ENCODE measurements at regions not wholly inside any gene's neighbourhood (a gene's known extent, or its start where the extent isn't known, plus 50 kb on each side); places are given as distances from the start of the nearest gene placed in this dataset.
"Not testable (repeated sequence)": the region's sequence is repeated elsewhere in the genome, so short reads cannot be mapped to it uniquely, and the experiment has no call there.

DNA sequence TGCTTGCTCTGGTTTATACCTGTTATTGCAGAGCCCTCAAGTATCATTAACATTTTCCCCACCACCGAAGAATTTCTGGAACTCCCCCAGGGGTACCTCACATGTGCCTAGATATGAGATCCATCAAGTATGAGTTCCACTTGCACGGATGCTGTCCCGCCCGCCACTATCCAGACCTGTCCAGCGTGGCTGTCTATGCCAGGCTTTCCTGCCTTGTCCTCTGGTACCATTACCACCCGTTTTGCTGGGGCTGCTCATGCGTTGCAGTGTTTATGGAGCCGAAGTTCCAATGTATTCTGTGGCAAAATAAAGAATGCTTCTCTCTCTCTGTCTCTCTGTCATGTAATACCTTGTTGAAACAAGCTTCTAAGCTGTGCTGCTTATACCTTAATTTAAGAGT is 543.5 kb upstream of the PTBP2 start:
- no peak for DNase-seq

DNA sequence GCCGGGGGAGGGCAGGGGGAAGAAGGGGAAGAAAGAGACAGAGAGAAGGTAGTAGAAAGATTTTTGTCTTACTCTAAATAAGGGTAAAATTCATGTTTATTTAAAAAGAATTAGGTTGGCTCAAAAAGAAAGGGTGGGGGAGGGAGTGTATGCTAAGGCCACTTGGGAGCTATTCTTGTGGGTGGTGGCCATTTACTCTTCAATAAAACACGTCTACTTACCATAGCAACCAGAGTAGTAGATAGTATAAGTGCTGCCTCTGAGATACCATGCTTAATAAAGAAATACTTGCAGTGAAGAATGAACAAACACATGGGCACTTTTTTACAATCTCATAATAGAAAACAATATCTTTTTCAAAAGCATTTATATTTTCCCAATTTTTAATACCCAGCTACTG is 538.1 kb upstream of the PTBP2 start:
- DNase-seq: no peak

DNA sequence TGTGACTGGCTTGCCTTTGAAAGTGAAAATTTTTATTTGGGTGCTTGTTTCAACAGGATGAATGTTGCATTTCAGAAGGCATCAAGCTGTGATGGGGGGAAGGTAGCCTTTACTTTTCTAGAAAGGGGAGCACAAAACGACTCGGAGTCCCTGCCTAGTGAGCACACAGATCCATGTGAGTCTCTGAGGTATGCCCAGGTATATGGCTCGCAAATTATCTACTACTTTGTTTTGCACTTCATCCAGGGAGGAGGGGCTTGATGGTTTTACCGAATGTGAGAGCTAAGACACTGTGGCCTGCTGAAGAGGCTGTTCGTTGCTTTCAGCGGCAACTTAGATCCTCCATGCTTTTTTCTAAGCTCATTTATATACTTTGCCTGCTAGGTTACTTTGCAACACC is 537.7 kb upstream of the PTBP2 start:
- no peak for DNase-seq

DNA sequence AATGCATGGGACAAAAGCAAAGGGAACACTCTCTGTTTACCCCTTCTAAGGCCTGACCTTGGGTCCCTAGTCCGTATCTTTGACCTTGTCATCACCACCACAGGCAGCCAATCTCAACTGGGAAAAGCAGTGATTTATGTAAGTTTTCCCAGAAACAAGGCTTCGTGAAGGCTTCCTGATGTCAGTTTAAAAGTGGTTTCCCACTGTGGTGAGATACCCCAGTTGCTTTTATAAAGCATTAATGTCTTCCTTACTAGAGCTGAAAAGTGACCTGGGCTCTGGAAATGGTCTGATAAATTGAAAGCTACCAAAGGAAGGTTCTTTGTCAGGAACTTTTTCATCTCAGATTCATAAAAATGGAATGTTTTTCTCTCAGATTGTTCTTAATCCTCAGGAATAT is 536.4 kb upstream of the PTBP2 start:
- DNase-seq: no peak

DNA sequence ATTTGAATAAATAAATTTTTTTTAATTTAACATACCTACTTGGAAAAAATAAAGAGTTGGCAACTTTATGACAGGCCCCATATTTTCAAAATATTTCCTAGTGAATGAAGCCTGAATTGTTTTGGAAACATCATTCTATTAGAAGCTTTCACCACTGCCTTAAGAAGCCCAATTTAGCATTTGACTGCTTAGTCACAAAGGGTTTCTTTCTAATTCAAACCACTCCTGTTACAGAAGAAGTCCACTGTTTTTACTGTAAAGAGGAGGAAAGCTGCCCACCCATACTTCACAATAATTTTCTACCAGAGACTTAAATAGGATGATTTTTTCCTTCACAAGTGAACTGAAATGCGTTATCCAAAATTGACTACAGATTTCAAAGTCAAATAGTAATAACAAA is 534.6 kb upstream of the PTBP2 start:
- DNase-seq: no peak

DNA sequence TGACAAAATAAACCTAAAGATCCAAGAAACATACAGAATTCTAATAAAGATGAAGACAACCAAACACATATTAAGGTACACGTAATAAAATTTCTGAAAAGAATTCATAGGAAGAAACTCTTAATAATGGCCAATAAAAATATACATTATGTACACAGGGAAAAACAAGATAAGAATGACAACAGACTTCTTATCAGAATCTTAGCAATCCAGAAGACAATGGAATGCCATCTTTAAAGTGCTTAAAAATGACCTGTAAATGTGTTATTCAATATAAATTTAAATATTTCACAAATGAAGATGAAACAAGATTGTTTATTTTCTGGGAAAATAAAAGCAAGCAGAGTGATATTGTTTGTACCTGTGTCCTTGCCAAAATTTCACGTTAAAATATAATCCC is 530.4 kb upstream of the PTBP2 start:
- no peak for DNase-seq

DNA sequence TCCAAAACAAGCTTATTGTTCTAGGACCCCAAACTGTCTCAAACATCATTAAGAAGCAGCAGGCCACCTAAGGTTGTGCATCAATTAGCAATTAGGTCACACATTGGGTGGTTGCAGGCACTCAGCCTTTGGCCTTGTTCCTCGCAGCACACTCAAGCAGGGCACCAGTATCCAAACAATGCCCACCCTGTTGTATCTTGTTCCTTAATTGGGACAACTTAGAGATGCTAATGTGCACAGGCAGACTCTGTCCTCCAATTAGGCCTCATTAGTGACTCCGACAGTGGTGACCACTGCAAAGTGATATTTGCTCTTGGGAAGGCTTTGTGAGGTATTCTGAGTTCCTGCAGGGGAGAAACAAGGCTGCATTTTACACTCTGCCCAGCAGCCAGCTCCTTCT is 515.1 kb upstream of the PTBP2 start:
- DNase-seq: peak in 8 of 51 donors; percentile 1 to 13 (median 6)

DNA sequence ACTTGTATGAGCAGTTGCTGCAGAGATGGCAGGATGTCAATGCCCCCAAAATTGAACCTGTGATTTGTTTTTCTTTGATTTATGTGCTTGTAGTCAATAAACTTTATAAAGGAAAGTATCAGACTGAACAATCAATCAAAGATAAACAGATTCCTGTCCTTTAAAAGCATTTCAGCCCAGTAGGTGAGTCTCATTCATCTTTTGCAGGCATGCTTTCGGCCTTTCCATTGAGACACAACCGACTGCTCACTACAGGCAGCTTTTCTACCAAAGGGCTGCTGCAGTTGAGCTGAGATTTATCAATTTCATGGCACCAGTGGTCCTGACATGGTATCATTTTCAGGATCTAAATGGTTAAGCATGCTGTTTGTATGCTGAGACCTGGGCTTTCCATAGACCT is 513.6 kb upstream of the PTBP2 start:
- DNase-seq: no peak

DNA sequence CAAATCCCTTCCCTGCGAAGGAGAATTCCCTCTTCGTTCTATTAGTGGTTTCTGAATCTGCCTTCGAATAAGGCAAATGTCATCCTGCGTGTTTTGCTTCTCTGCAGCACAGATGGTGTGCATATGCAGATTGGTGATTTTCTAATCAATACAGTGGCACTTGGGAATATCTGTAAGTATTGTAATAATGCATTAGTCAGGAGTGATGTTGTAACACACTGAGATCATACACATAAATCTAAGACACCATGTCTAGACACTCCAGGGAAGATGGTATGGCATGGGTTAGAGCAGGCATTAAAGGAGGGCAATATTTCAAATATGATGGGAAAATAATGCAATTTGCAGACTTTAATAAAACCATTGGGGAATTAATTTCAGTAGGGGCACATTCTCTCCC is 513.2 kb upstream of the PTBP2 start:
- no peak for DNase-seq

DNA sequence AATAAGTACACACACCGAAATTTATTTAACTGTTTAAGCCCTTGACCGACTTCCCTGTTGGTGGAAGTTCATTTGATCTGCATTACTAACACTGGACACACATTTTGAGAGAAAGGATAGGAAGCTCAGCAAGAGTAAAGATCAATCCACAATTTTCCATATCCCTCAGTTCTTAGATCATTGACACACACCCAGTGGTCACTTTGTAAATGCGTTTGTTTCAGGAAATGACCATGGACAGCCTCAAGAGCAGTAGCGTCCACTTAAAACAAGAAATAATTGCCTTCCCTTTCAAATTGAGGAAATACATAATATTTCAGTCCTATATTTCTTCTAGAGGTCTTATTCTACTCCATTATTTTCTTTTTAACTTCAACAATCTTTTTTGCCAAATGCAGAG is 511.5 kb upstream of the PTBP2 start:
- no peak for DNase-seq

DNA sequence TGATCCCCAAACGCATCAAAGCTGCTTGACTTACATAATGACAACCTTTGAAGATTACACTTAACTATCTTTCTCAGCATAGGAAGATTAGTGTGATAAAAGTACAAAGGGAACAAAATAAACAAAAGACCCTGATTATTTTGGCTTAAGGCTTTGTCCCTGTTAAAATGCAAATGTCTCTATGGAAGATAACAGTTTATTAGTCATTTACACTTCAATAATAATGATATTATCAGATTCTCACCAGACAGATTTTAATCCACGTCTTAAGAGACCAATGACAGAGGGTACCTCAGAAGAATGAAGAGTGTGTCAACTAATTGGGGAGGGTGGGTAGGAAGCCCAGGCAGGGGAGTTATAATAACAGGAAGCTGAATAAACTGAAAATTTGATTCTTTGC is 510.4 kb upstream of the PTBP2 start:
- no peak for DNase-seq

DNA sequence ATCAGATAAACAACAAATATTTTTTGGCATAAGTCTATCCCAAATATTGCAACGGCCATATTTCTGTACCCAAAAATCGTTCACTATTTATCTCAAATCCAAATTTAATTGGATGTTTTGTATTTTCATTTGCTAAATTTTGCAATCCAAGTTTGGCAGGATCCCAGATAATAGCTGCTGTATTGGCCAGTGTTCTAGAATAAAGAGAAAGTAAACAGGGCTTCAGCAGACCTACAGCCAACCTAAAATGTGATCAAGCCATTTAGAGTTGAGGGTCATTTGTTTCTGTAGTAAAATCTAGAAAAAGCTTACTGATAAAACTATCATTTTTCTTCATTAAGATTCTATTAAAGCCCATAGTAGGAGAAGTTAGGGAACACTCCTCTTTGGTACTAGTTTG is 506.6 kb upstream of the PTBP2 start:
- no peak for DNase-seq

DNA sequence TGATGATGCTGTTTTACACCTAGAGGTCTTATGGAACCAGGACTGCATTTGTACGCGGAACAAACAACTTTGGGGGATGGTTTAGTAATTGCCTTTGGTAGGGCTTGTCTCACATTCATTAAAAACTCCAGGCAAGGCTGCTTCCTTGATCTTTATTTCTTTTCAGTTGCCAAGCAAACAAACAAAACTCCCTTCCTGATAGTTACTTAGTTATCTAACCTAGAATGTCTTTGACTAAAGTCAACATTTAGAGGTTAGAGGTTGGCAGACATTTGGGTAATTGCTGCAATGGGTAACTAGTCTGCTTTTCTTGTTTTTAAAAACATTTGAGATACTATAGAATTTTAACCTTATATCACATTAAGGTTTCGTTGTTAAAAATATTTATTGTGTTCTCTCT is 500.9 kb upstream of the PTBP2 start:
- DNase-seq: no peak

DNA sequence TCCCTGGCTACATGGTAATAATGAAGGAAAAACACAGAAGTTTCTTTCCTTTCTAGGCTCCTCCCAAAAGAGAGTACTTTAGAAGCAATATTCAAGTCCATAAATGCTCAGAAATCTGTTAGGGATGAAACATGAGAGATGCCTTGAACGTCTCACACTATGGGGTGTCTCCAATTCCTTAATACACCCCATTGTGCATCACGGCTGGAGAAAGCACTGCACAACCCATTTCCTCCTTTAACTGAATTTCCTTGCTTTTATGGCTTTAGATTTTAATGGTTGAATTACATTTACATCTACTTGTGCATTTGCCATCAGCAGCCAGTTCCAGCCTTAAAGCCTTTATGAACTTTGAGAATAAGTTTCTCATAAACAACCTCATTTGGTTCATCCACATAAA is 498.9 kb upstream of the PTBP2 start:
- no peak for DNase-seq

DNA sequence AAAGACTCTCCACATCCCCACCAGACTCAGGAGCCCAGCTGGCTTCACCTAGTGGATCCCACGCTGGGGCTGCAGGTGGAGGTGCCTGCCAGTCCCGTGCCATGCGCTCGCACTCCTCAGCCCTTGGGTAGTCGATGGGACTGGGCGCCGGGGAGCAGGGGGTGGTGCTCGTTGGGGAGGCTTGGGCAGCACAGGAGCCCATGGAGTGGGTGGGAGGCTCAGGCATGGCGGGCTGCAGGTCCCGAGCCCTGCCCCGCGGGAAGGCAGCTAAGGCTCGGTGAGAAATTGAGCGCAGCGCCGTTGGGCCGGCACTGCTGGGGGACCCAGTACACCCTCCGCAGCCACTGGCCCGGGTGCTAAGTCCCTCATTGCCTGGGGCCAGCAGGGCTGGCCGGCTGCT is 497.4 kb upstream of the PTBP2 start:
- not testable (repeated sequence) for DNase-seq

DNA sequence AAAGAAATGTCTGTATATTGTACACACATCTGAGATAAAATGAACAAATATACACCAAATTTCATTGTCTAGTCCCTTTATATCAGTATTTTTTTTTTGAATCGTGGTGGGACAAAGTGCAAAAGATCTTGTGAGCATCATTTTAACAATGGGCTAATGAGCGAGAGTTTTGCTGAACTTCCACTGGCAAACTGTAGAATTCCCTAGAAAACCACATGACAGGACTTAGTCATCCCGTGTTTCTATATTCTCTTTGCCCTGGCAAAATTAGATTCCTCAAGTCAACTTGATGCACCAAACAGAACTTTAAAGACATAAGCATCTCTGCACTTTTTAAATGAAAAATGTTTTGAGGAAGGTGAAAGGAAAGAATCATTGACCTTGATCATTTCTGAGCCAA is 488.2 kb upstream of the PTBP2 start:
- no peak for DNase-seq

DNA sequence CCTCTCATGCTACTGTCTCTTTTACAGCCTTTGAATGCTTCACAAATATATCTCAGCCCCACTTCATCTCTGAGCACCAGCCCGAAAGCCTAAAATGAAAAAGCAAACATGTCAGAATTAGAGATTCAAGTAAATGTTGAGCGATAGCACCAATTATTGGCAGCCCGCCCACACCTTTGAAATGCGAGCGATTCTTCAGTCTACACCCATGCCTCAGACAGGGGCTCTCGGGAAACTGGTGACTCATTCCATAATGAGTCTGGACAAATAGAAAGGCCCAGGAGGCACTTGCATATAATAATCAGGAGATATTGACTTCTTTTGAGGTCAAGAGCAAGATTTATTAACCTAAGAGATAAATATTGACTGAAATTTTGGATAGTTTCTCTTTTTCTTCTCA is 487.3 kb upstream of the PTBP2 start:
- peak in 3 of 51 donors; percentile 1 to 6 (median 4) for DNase-seq

DNA sequence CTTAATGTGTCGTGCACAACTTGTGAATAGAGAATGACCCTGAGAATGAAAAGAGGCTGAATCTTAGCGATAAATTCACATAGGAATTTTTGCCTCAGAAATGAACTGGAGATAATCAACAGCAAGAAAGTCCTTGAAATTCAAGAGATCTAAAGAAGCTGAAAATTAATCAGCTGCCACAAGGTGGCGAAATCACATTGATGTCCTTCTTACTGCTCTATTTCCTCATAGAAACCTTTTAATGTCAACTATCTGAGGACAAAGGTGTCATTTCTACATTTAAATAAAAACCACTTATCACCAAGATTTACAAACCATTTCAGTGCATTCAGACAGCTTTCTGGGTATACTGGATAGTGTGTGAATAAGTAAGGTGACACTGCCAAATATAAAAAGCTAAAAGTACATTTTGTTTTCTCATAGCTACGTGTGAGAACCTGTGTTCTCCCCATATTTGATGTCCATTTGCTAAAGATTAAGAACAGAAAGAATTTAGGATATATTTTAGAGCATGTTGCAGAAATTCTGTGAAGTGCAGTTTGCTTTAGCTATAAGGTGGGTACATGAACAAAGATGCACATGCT is 485.3 kb upstream of the PTBP2 start:
- peak in 14 of 51 donors; percentile 1 to 61 (median 10) for DNase-seq

DNA sequence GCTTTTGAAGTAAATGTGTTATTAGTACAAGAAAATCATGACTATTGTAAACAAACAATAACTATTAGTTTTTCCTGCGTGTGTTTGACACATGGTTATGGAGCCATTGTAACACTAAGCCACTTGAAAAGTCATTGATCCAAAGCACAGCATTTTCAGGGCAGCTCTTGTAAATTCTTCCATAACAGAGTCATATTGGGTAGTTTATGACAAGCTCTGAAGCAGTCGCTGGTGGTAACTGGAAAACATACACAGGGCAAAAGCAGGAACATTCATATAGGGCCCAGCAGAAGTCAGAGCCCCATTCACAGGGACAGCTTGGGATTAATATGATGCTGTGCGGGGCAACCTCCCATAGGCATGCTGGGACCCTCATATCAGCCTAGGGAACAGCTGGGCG is 483.2 kb upstream of the PTBP2 start:
- DNase-seq: no peak

DNA sequence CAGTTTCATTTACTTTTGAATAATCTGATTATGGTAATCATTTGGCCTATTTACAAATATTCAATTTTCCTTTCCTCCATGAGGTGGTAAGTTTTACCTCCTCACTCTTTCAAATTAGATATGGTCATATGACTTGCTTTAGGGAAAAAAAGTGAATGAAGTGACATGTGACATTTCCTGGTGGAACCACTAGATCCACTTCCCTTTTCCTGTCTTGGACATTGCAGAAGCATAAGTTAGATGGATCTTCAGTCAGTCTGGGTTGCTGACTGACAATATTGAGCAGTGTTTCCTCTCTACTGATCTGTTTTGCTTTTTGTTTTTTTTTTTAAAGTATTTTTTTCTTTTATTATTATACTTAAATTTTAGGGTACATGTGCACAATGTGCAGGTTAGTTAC is 481.1 kb upstream of the PTBP2 start:
- DNase-seq: no peak

DNA sequence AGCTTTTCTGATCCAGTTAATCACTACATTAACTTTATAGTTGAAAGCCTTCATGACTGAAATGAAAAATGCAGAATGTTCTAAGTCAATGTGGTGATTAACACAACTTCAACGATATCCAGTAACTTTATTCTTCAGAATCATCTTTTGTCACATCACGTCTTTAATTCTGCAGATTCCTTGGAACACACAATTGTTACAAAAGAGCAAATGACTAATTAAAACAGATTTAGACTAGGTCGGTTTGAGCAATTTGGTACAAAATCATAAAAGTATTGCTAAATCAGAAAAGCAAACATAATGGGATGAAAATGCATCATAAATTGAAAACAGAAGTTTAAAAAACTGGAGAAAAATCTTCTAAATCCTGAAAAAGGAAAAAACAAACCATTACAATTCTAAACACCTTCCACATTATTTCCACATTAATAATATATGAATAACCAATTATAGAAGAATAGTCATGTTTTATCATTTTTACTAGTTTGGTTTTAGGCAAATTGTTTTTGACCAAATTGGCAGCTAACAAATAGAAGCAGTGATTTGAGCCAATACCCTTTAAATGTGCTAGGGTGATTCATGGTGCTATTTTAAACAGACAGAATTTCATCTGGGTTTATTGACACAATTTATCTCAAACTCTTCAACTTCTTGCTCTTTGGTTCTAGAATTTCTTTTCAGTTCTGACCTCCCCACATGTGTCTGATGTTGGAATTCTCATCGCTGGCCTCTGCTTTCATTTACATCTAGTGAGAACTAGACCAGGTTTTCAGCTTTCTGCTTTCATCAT is 468.1 kb upstream of the PTBP2 start:
- no peak for DNase-seq

DNA sequence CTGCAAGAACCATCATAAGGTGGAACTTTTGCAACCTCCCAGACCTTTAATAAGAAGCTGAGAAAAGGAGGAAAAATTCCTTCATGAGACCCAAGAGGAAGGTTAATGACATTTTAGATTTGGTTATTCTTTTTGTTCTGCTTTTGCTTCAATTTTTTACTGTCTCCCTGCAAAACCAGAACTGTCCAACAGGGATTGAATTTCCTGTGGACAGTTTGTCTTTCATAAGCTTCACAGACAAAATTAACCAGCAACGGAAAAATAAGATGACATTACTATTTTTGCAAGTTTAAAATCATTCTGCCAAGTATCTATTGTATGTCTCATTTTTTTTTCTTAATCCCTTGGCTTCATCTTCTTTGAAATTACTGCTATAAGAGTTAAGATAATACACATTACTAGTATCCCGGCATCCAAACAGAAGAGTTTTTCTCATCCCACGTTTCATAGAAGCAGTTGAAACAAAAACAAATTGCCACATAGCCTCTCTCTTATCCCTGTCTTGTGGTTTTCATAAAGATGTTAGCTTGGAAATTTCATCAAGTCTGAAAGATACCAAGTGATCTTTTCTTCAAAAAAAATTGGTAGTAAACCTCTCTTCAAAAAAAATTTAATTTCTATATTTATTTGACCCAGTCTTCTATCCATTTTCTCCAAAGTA is 465.3 kb upstream of the PTBP2 start:
- no peak for DNase-seq

DNA sequence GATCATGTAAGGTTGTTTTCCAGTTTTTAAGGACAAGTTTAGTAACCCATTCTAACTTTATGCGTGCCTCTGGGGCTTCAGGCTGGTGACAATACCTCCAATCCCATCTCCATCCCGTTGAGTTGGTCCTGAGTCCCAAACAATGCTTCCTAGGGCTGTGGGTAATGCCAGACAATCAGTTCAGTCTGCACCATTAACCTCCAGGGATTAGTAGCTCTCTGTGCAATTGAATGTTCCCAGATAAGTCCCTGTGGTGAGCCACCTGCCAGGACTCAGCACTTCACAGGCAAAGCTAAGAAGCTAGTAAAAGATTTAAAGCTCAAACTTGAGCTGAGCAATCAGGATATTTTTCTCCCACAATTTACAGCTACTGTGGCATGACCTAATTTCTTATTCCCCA is 462.2 kb upstream of the PTBP2 start:
- DNase-seq: no peak
